B cell (primary cell): ENCODE measurements at regions not wholly inside any gene's neighbourhood (a gene's known extent, or its start where the extent isn't known, plus 50 kb on each side); places are given as distances from the start of the nearest gene placed in this dataset.

ENCODE experiments used
- ATAC-seq: fragments of 200-7000 bp; cut with Tn5 transposase; one replicate; pipeline ENCODE4 v1.10.0; 2021; ENCODE audit warnings: low read depth, mild to moderate bottlenecking, moderate number of reproducible peaks, moderate library complexity
- CTCF ChIA-PET: fragments of 350-600 bp; sonication (Branson Sonifier 250); formaldehyde crosslinking; loops from one replicate; lab custom pipeline; 2021; ENCODE audit warnings: antibody characterized with exemption, inconsistent platforms; lab: Charles Lee
- POLR2A ChIA-PET: fragments of 350-600 bp; sonication (Branson Sonifier 250); formaldehyde crosslinking; loops from one replicate; lab custom pipeline; 2021; ENCODE audit warnings: antibody characterized with exemption; lab: Charles Lee
- DNase-seq: peaks from one replicate; pipeline ENCODE4 v3.0.0; 2013
- H2AFZ ChIP-seq: 2 replicates; pipeline ENCODE4 v1.6.1; 2012; ENCODE audit warnings: mild to moderate bottlenecking, low read depth, low read length; ENCODE audit not compliant: insufficient read depth, poor library complexity, severe bottlenecking
- H3K27ac ChIP-seq, 2 donors: 1 replicate in 1 of 2; 2 replicates in 1 of 2; pipeline ENCODE4 v1.5.1; 2012 to 2013; ENCODE audit warnings: low read length in 2 of 2, mild to moderate bottlenecking in 2 of 2, moderate library complexity in 1 of 2
- H3K27me3 ChIP-seq, 4 experiments: fragments of 200-600 bp in 1 of 4; sonication (generic) in 1 of 4; replicated peaks in 1 of 4; 1 replicate in 2 of 4; 2 replicates in 2 of 4; pipeline versions ENCODE4 v1.6.1 to v1.7.0; 2013 to 2016; ENCODE audit warnings: low read length in 3 of 4, mild to moderate bottlenecking in 2 of 4, mixed read lengths in 1 of 4, moderate library complexity in 1 of 4; ENCODE audit not compliant: insufficient read depth in 4 of 4, control insufficient read depth in 3 of 4; ENCODE audit errors: control extremely low read depth in 1 of 4
- H3K36me3 ChIP-seq, 2 experiments: replicated peaks in 1 of 2; 1 replicate in 1 of 2; 2 replicates in 1 of 2; pipeline versions ENCODE4 v1.6.1 to v1.7.1; 2013; ENCODE audit warnings: low read length in 1 of 2; ENCODE audit not compliant: insufficient read depth in 2 of 2, control insufficient read depth in 1 of 2; ENCODE audit errors: control extremely low read depth in 1 of 2, extremely low read depth in 1 of 2
- H3K4me1 ChIP-seq, 2 donors: fragments of 200-600 bp in 1 of 2; sonication (generic) in 1 of 2; 1 replicate in 1 of 2; 2 replicates in 1 of 2; pipeline versions ENCODE4 v1.5.1 to v1.6.1; 2013 to 2017; ENCODE audit warnings: low read length in 2 of 2; ENCODE audit not compliant: control insufficient read depth in 2 of 2, insufficient read depth in 2 of 2
- H3K4me2 ChIP-seq: replicated peaks from 2 replicates; pipeline ENCODE3; 2012; ENCODE audit warnings: mild to moderate bottlenecking, low read depth, low read length; ENCODE audit not compliant: poor library complexity, severe bottlenecking
- H3K4me3 ChIP-seq, 5 experiments: fragments of 200-600 bp in 1 of 5; sonication (generic) in 1 of 5; 1 replicate in 3 of 5; 2 replicates in 2 of 5; pipeline versions ENCODE4 v1.5.1 to v1.7.0; 2011 to 2016; ENCODE audit warnings: low read length in 4 of 5, mild to moderate bottlenecking in 4 of 5, low read depth in 2 of 5, control low read depth in 1 of 5, moderate library complexity in 1 of 5; ENCODE audit not compliant: insufficient read depth in 1 of 5; ENCODE audit errors: control extremely low read depth in 1 of 5, extremely low read depth in 1 of 5
- H3K79me2 ChIP-seq: fragments of 200-600 bp; sonication (generic); one replicate; pipeline ENCODE4 v1.6.0; 2016; ENCODE audit warnings: low read length; ENCODE audit not compliant: control insufficient read depth, insufficient read depth
- H3K9ac ChIP-seq: fragments of 200-600 bp; sonication (generic); 2 replicates; pipeline ENCODE4 v1.6.1; 2017; ENCODE audit warnings: mild to moderate bottlenecking, low read length, moderate library complexity
- H3K9me3 ChIP-seq, 3 donors: one replicate each; pipeline versions ENCODE4 v1.6.1 to v1.7.1; 2013; ENCODE audit warnings: low read length in 2 of 3; ENCODE audit not compliant: control insufficient read depth in 2 of 3, insufficient read depth in 1 of 3; ENCODE audit errors: control extremely low read depth in 1 of 3
- H4K20me1 ChIP-seq: 2 replicates; pipeline ENCODE4 v1.6.0; 2012; ENCODE audit warnings: mild to moderate bottlenecking, low read length; ENCODE audit not compliant: insufficient read depth, control insufficient read depth, poor library complexity, severe bottlenecking
- H3K27ac Mint-ChIP-seq: one replicate; pipeline ENCODE4 v1.8.0; 2021; ENCODE audit warnings: mixed read lengths
- H3K27me3 Mint-ChIP-seq: one replicate; pipeline ENCODE4 v1.8.0; 2021; ENCODE audit warnings: mixed read lengths
- H3K4me1 Mint-ChIP-seq: one replicate; pipeline ENCODE4 v1.8.0; 2021; ENCODE audit warnings: mixed read lengths
- H3K4me3 Mint-ChIP-seq: one replicate; pipeline ENCODE4 v1.8.0; 2021; ENCODE audit warnings: mixed read lengths
- H3K9me3 Mint-ChIP-seq: one replicate; pipeline ENCODE4 v1.8.0; 2022; ENCODE audit warnings: mixed read lengths; ENCODE audit not compliant: insufficient read depth
- EZH2 ChIP-seq: IDR thresholded peaks from 2 replicates; pipeline ENCODE4 v1.6.1; 2012; ENCODE audit warnings: borderline replicate concordance, low read depth, mild to moderate bottlenecking, moderate library complexity, low read length; ENCODE audit not compliant: insufficient read depth, poor library complexity, severe bottlenecking
- WGBS: methylation state at CpG from one replicate; pipeline ENCODE4 v1.1.5; 2013; ENCODE audit warnings: missing lambda C conversion rate; ENCODE audit not compliant: insufficient coverage; 5-methylcytosine and 5-hydroxymethylcytosine counted together
- intact Hi-C: fragments of 100-400 bp; cut with micrococcal nuclease; formaldehyde crosslinking; loops from one replicate; pipeline ENCODE4 v1.10.0; 2022
- TF ChIP-seq, protein P1 (sequence below): fragments of 200-600 bp; IDR thresholded peaks from one replicate; pipeline ENCODE4 v1.8.0; 2022; ENCODE audit warnings: antibody characterized with exemption, mild to moderate bottlenecking

DNA sequence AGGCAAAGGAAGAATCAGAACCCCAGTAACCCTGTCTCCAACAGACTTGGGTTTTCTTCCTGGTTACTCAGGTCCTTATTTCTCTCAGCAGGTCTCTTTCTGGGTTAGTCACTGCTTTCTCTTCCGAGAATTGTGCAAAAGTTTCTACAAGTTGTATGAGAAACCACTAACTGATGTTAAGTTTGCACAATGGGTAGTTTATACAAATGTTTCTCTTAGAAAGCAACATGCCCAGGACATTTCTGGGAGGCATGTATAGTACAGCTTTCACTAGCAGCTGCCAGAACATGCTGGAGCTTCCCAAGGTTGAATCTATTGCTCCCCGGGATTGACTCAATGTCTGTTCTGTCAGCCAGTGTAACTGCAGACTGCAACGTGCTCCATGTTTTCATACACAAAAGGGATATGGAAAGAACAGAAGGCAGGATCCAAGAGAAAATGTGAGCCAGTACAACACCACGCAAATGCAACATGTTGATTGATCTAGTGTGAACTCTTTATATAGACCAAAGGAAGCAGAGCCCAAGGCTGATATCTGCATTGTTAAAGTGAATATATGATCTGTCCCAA lies 887.8 kb downstream of the MCTP2 start:
- no peaks in the 10 kb centered on the region for H3K27me3 Mint-ChIP-seq
- POLR2A ChIA-PET, result no interaction called here
- CTCF ChIA-PET, result no interaction called here
- H3K36me3 ChIP-seq, result no peaks in the 10 kb centered on the region
- H3K9me3 Mint-ChIP-seq, result no peaks in the 10 kb centered on the region
- H3K9me3 ChIP-seq, result no peaks in the 10 kb centered on the region
- 86% methylated on average over 4 of the region's 4 CpGs for WGBS
- no peak overlapping the region for H3K4me3 ChIP-seq
- intact Hi-C loops, result no loop called here
- DNase-seq, result no peak
- no peak overlapping the region for H3K4me2 ChIP-seq
- no peak for ATAC-seq
- TF ChIP-seq, protein P1, sequence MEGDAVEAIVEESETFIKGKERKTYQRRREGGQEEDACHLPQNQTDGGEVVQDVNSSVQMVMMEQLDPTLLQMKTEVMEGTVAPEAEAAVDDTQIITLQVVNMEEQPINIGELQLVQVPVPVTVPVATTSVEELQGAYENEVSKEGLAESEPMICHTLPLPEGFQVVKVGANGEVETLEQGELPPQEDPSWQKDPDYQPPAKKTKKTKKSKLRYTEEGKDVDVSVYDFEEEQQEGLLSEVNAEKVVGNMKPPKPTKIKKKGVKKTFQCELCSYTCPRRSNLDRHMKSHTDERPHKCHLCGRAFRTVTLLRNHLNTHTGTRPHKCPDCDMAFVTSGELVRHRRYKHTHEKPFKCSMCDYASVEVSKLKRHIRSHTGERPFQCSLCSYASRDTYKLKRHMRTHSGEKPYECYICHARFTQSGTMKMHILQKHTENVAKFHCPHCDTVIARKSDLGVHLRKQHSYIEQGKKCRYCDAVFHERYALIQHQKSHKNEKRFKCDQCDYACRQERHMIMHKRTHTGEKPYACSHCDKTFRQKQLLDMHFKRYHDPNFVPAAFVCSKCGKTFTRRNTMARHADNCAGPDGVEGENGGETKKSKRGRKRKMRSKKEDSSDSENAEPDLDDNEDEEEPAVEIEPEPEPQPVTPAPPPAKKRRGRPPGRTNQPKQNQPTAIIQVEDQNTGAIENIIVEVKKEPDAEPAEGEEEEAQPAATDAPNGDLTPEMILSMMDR, result no peak
- TF ChIP-seq EZH2, result no peak
- no peak overlapping the region for H3K27ac ChIP-seq
- H3K9ac ChIP-seq, result no peak overlapping the region
- H3K4me3 Mint-ChIP-seq, result no peak overlapping the region
- no peaks in the 10 kb centered on the region for H3K27me3 ChIP-seq
- no peaks in the 10 kb centered on the region for H3K79me2 ChIP-seq
- H3K4me1 ChIP-seq, result no peaks in the 10 kb centered on the region
- no peak overlapping the region for H3K27ac Mint-ChIP-seq
- no peaks in the 10 kb centered on the region for H4K20me1 ChIP-seq
- no peaks in the 10 kb centered on the region for H3K4me1 Mint-ChIP-seq
- H2AFZ ChIP-seq, result no peak overlapping the region

DNA sequence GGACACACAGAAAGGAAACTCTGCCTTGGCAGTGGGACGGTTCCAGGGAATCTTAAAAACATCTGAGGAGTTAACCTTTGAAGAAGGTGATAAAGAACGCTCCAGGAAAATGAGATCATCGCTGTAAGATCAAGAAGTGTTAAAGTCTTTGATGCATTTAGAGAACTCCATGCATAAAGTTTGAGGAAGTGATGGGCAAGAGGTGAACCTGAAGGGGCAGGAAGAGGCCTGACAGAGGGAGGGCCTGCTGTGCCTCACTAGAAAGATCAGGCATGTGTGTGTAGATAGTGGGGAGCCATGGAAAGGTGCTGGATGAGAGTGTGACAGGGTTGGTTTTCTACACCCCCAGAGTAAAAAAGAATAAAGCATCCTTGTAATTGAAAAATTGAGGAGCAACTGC lies 889.2 kb downstream of the MCTP2 start:
- no peak overlapping the region for H3K4me3 Mint-ChIP-seq
- POLR2A ChIA-PET, result no interaction called here
- DNase-seq (no peak), ATAC-seq (no peak)
- H3K27me3 Mint-ChIP-seq, result no peaks in the 10 kb centered on the region
- Histone ChIP-seq H2AFZ (no peak overlapping the region), H3K4me2 (no peak overlapping the region), H3K9me3 (no peaks in the 10 kb centered on the region), H3K4me3 (no peak overlapping the region), H3K36me3 (no peaks in the 10 kb centered on the region), H3K79me2 (no peaks in the 10 kb centered on the region), H3K27ac (no peak overlapping the region), H3K9ac (no peak overlapping the region), H4K20me1 (no peaks in the 10 kb centered on the region), H3K27me3 (no peaks in the 10 kb centered on the region), H3K4me1 (no peaks in the 10 kb centered on the region)
- TF ChIP-seq EZH2, result no peak
- TF ChIP-seq, protein P1, result no peak
- H3K27ac Mint-ChIP-seq, result no peak overlapping the region
- intact Hi-C loops, result no loop called here
- CTCF ChIA-PET, result no interaction called here
- 88% methylated on average over 3 of the region's 3 CpGs for WGBS
- no peaks in the 10 kb centered on the region for H3K4me1 Mint-ChIP-seq
- no peaks in the 10 kb centered on the region for H3K9me3 Mint-ChIP-seq
